K562 (cell line): ENCODE measurements at regions not wholly inside any gene's neighbourhood (a gene's known extent, or its start where the extent isn't known, plus 50 kb on each side); places are given as distances from the start of the nearest gene placed in this dataset.

ENCODE experiments used
- ARID1B ChIP-seq: fragments of 450-650 bp; IDR thresholded peaks from 2 replicates; pipeline ENCODE4 v1.6.1; 2016; ENCODE audit warnings: antibody characterized with exemption, mild to moderate bottlenecking, inconsistent platforms
- EP300 ChIP-seq: IDR thresholded peaks from 2 replicates; pipeline ENCODE4 v1.6.1; 2012; ENCODE audit warnings: low read length, improper control_type of control experiment
- GTF2E2 ChIP-seq: fragments of 200-800 bp; sonication (Bioruptor generic); IDR thresholded peaks from 2 replicates; pipeline ENCODE4 v1.6.1; 2016; ENCODE audit warnings: missing genetic modification characterization, missing compliant biosample characterization
- GTF2F1 ChIP-seq: IDR thresholded peaks from 2 replicates; pipeline ENCODE4 v1.6.1; 2011; ENCODE audit warnings: low read depth, low read length, improper control_type of control experiment
- JUN ChIP-seq, 2 experiments: sonication (generic) in 1 of 2; formaldehyde crosslinking in 1 of 2; IDR thresholded peaks; 2 replicates each; pipeline versions ENCODE4 v1.6.1 to v1.8.0; 2012 to 2022; ENCODE audit warnings: borderline replicate concordance in 2 of 2, mild to moderate bottlenecking in 2 of 2, improper control_type of control experiment in 1 of 2, low read depth in 1 of 2, low read length in 1 of 2, missing genetic modification reagents in 1 of 2
- KLF10 ChIP-seq: fragments of 250-450 bp; sonication (Bioruptor Pico); IDR thresholded peaks from 2 replicates; pipeline ENCODE4 v1.6.1; 2021; ENCODE audit warnings: matching md5 sums
- MAFK ChIP-seq: IDR thresholded peaks from 2 replicates; pipeline ENCODE4 v1.6.1; 2011; ENCODE audit warnings: low read length, improper control_type of control experiment
- MEF2A ChIP-seq: IDR thresholded peaks from 2 replicates; pipeline ENCODE4 v1.6.1; 2011; ENCODE audit warnings: low read depth, mild to moderate bottlenecking, low read length, moderate library complexity; ENCODE audit not compliant: control insufficient read depth
- MIER1 ChIP-seq: fragments of 450-650 bp; IDR thresholded peaks from 2 replicates; pipeline ENCODE4 v1.6.1; 2016; ENCODE audit warnings: antibody characterized with exemption, mild to moderate bottlenecking, low read depth
- NFXL1 ChIP-seq: fragments of 450-650 bp; formaldehyde crosslinking; IDR thresholded peaks from 2 replicates; pipeline ENCODE4 v1.4.0; 2021; ENCODE audit warnings: mild to moderate bottlenecking
- POLR2AphosphoS5 ChIP-seq: IDR thresholded peaks from 2 replicates; pipeline ENCODE4 v1.6.1; 2011; ENCODE audit warnings: mild to moderate bottlenecking, low read depth, low read length, moderate library complexity; ENCODE audit not compliant: control insufficient read depth, insufficient read depth
- SPI1 ChIP-seq: IDR thresholded peaks from 2 replicates; pipeline ENCODE4 v1.6.1; 2011; ENCODE audit warnings: low read depth, low read length, control low read depth, borderline replicate concordance
- TCFL5 ChIP-seq: fragments of 250-450 bp; sonication (Bioruptor Pico); conservative IDR thresholded peaks from 2 replicates; pipeline ENCODE4 v1.6.1; 2021; ENCODE audit warnings: mild to moderate bottlenecking, moderate library complexity, matching md5 sums
- TRIM28 ChIP-seq: fragments of 450-650 bp; IDR thresholded peaks from 2 replicates; pipeline ENCODE4 v1.6.1; 2017
- XRCC5 ChIP-seq: fragments of 200-400 bp; formaldehyde crosslinking; IDR thresholded peaks from 2 replicates; pipeline ENCODE4 v1.6.1; 2017; ENCODE audit warnings: low read depth, mild to moderate bottlenecking, low read length
- ZBED1 ChIP-seq: IDR thresholded peaks from 2 replicates; pipeline ENCODE4 v1.6.1; 2014
- ZFP36 ChIP-seq: fragments of 150-350 bp; IDR thresholded peaks from 2 replicates; pipeline ENCODE4 v1.6.1; 2018; ENCODE audit warnings: low read length, low read depth; ENCODE audit not compliant: partially characterized antibody
- ZNF134 ChIP-seq: fragments of 250-450 bp; sonication (Bioruptor Pico); conservative IDR thresholded peaks from 2 replicates; pipeline ENCODE4 v1.4.0; 2020
- ZNF311 ChIP-seq: fragments of 250-450 bp; sonication (Bioruptor Pico); IDR thresholded peaks from 2 replicates; pipeline ENCODE4 v1.4.0; 2020; ENCODE audit warnings: mild to moderate bottlenecking, moderate library complexity
- ZNF408 ChIP-seq: fragments of 250-450 bp; sonication (Bioruptor Pico); IDR thresholded peaks from 2 replicates; pipeline ENCODE4 v1.4.0; 2020; ENCODE audit warnings: low read depth, mild to moderate bottlenecking, moderate library complexity
- TF ChIP-seq, protein P1 (sequence below): fragments of 250-450 bp; sonication (Bioruptor Pico); IDR thresholded peaks from 2 replicates; pipeline ENCODE4 v1.5.0; 2020; ENCODE audit warnings: mild to moderate bottlenecking
- TF ChIP-seq, protein P2 (sequence below): sonication (generic); formaldehyde crosslinking; IDR thresholded peaks from 2 replicates; pipeline ENCODE4 v1.8.0; 2022; ENCODE audit warnings: missing genetic modification reagents, mild to moderate bottlenecking, borderline replicate concordance
- TF ChIP-seq, protein P3 (sequence below): fragments of 450-650 bp; IDR thresholded peaks from 2 replicates; pipeline ENCODE4 v1.6.1; 2017; ENCODE audit warnings: mild to moderate bottlenecking, moderate library complexity
- TF ChIP-seq, protein P4 (sequence below): fragments of 150-350 bp; conservative IDR thresholded peaks from 2 replicates; pipeline ENCODE4 v1.6.1; 2014; ENCODE audit warnings: low read length

- TF ChIP-seq, protein P1, sequence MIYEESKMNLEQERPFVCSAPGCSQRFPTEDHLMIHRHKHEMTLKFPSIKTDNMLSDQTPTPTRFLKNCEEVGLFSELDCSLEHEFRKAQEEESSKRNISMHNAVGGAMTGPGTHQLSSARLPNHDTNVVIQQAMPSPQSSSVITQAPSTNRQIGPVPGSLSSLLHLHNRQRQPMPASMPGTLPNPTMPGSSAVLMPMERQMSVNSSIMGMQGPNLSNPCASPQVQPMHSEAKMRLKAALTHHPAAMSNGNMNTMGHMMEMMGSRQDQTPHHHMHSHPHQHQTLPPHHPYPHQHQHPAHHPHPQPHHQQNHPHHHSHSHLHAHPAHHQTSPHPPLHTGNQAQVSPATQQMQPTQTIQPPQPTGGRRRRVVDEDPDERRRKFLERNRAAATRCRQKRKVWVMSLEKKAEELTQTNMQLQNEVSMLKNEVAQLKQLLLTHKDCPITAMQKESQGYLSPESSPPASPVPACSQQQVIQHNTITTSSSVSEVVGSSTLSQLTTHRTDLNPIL: no peak
- TF ChIP-seq ZNF408 (CRISPR knock-in tag): no peak
- TF ChIP-seq GTF2E2 (tag): no peak
- TF ChIP-seq, protein P2, sequence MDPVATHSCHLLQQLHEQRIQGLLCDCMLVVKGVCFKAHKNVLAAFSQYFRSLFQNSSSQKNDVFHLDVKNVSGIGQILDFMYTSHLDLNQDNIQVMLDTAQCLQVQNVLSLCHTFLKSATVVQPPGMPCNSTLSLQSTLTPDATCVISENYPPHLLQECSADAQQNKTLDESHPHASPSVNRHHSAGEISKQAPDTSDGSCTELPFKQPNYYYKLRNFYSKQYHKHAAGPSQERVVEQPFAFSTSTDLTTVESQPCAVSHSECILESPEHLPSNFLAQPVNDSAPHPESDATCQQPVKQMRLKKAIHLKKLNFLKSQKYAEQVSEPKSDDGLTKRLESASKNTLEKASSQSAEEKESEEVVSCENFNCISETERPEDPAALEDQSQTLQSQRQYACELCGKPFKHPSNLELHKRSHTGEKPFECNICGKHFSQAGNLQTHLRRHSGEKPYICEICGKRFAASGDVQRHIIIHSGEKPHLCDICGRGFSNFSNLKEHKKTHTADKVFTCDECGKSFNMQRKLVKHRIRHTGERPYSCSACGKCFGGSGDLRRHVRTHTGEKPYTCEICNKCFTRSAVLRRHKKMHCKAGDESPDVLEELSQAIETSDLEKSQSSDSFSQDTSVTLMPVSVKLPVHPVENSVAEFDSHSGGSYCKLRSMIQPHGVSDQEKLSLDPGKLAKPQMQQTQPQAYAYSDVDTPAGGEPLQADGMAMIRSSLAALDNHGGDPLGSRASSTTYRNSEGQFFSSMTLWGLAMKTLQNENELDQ (CRISPR knock-in tag): no peak
- no peak for TF ChIP-seq POLR2AphosphoS5
- TF ChIP-seq, protein P3, sequence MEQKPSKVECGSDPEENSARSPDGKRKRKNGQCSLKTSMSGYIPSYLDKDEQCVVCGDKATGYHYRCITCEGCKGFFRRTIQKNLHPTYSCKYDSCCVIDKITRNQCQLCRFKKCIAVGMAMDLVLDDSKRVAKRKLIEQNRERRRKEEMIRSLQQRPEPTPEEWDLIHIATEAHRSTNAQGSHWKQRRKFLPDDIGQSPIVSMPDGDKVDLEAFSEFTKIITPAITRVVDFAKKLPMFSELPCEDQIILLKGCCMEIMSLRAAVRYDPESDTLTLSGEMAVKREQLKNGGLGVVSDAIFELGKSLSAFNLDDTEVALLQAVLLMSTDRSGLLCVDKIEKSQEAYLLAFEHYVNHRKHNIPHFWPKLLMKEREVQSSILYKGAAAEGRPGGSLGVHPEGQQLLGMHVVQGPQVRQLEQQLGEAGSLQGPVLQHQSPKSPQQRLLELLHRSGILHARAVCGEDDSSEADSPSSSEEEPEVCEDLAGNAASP: no peak
- TF ChIP-seq ARID1B: peak; percentile 49
- TF ChIP-seq ZNF134 (CRISPR knock-in tag): no peak
- TF ChIP-seq TCFL5 (CRISPR knock-in tag): no peak
- no peak for TF ChIP-seq ZNF311
- TF ChIP-seq GTF2F1: no peak
- no peak for TF ChIP-seq ZFP36
- TF ChIP-seq TRIM28: no peak
- no peak for TF ChIP-seq MAFK
- TF ChIP-seq MIER1: no peak
- TF ChIP-seq ZBED1: no peak
- no peak for TF ChIP-seq JUN (IDR thresholded peaks at IDR 0.05; ENCODE audit: borderline replicate concordance, low read depth, low read length)
- no peak for TF ChIP-seq JUN (CRISPR knock-in tag; IDR thresholded peaks at IDR 0.05; ENCODE audit: borderline replicate concordance)
- TF ChIP-seq KLF10: no peak
- TF ChIP-seq, protein P4, sequence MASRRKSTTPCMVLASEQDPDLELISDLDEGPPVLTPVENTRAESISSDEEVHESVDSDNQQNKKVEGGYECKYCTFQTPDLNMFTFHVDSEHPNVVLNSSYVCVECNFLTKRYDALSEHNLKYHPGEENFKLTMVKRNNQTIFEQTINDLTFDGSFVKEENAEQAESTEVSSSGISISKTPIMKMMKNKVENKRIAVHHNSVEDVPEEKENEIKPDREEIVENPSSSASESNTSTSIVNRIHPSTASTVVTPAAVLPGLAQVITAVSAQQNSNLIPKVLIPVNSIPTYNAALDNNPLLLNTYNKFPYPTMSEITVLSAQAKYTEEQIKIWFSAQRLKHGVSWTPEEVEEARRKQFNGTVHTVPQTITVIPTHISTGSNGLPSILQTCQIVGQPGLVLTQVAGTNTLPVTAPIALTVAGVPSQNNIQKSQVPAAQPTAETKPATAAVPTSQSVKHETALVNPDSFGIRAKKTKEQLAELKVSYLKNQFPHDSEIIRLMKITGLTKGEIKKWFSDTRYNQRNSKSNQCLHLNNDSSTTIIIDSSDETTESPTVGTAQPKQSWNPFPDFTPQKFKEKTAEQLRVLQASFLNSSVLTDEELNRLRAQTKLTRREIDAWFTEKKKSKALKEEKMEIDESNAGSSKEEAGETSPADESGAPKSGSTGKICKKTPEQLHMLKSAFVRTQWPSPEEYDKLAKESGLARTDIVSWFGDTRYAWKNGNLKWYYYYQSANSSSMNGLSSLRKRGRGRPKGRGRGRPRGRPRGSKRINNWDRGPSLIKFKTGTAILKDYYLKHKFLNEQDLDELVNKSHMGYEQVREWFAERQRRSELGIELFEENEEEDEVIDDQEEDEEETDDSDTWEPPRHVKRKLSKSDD: no peak
- peak; percentile 35; the same call in 1 of the 2 replicates for TF ChIP-seq EP300
- TF ChIP-seq SPI1: peak; percentile 54; the same call in 1 of the 2 replicates
- no peak for TF ChIP-seq NFXL1 (CRISPR knock-in tag)
- TF ChIP-seq MEF2A: peak; percentile 14; the same call in 1 of the 2 replicates
- no peak for TF ChIP-seq XRCC5
Measured at GRCh38 chr7:50227726-50228125, 76.8 kb upstream of the IKZF1 start (continued).
